ENCODE measurements at regions not wholly inside any gene's neighbourhood (a gene's known extent, or its start where the extent isn't known, plus 50 kb on each side); places are given as distances from the start of the nearest gene placed in this dataset.

DNA sequence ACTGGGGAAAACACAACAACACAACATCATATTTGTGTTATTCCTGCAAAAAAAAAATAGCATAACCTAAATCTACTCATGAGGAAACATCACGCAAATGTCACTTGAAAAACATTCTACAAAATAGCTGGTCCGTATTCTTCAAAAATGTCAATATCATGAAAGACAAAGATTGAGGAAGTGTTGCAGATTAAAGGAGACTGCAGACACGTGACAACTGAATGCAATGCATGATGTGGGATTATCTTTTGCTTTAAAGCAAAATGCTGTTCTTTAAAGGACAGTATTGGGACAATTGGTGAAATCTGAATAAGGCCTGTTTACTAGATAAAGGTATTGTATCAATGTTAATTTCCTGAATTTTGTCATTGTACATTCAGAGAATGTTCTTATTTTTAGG is 157.7 kb downstream of the SMIM20 start:
- Histone ChIP-seq H3K4me2 (ENCODE audit: insufficient read depth, low read length, poor library complexity, severe bottlenecking) (no peak overlapping the region), H4K8ac (ENCODE audit: low read depth, low read length) (no peak overlapping the region), H2BK5ac (ENCODE audit: low read length) (no peak overlapping the region), H3K14ac (ENCODE audit: low read length) (no peak overlapping the region), H3K4ac (ENCODE audit: low read length) (no peak overlapping the region), H4K91ac (ENCODE audit: low read depth, low read length, poor library complexity) (no peak overlapping the region), H3K9me3 (replicated peaks in 1 of 2; ENCODE audit: control insufficient read depth in 2 of 2, insufficient read depth in 1 of 2, low read depth in 1 of 2, low read length in 2 of 2) (no peaks in the 10 kb centered on the region), H2BK120ac (ENCODE audit: low read depth, low read length) (no peak overlapping the region), H2BK12ac (ENCODE audit: low read length) (no peak overlapping the region), H3K79me1 (ENCODE audit: low read depth, low read length) (no peaks in the 10 kb centered on the region), H3K23ac (ENCODE audit: low read depth, low read length, poor library complexity) (no peak overlapping the region), H3K4me3 (ENCODE audit: low read length in 2 of 2) (no peak overlapping the region), H2BK15ac (ENCODE audit: low read length) (no peak overlapping the region), H3K9ac (ENCODE audit: low read depth, low read length, poor library complexity) (no peak overlapping the region), H3K27me3 (ENCODE audit: control insufficient read depth in 3 of 3, insufficient read depth in 3 of 3, low read depth in 1 of 3, low read length in 3 of 3) (no peaks in the 10 kb centered on the region), H3K4me1 (ENCODE audit: control insufficient read depth in 2 of 2, insufficient read depth in 1 of 2, low read depth in 1 of 2, low read length in 2 of 2) (no peaks in the 10 kb centered on the region), H3K18ac (ENCODE audit: low read length) (no peak overlapping the region), H3K27ac (replicated peaks; ENCODE audit: low read length) (no peak overlapping the region), H2AFZ (ENCODE audit: low read length) (no peak overlapping the region), H2AK5ac (ENCODE audit: low read depth, low read length) (no peak overlapping the region), H3K36me3 (replicated peaks in 1 of 2; ENCODE audit: control insufficient read depth in 2 of 2, insufficient read depth in 2 of 2, low read length in 2 of 2) (no peaks in the 10 kb centered on the region)
- WGBS, 2 donors (ENCODE audit: extremely low coverage in 2 of 2, insufficient read length in 2 of 2, insufficient replicate concordance in 1 of 2), result no CpG with 5 or more reads among the region's 3 CpGs
- DNase-seq (ENCODE audit: low spot score), result no peak

DNA sequence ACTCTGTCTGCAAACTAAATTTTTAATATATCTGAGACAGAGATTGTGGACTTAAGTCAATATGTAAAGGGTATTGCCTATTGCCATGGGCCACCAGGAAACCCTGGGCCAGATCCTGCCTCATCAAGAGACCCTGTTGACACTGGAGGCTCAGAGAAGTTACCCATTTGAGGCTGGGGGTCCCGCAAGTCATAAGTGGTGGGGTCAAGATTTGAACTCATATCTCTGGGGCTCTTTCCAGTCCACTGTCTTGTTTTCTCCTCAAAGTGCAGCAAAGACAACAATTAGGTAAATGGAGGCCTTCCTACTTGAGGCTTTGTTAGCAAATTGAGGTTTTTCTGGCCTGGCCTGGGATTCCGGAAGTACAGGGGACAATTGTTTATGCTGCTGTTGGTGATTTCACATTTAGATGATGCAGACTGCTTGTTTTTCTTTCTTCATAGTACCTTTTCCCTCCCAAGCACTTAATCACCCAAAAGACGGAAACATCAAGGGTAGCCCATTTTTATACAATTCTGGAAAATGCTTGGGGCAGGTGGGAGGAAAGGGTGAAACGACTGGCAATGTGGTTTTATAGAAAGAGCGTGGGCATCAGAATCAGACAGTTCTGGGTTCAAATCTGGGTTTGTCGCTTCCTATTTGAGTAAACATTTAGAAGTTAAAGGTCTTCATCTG is 160.0 kb downstream of the SMIM20 start:
- no peak overlapping the region for H4K91ac ChIP-seq (ENCODE audit: low read depth, low read length, poor library complexity)
- no peak overlapping the region for H3K18ac ChIP-seq (ENCODE audit: low read length)
- H3K14ac ChIP-seq (ENCODE audit: low read length), result no peak overlapping the region
- H3K36me3 ChIP-seq (replicated peaks in 1 of 2; ENCODE audit: control insufficient read depth in 2 of 2, insufficient read depth in 2 of 2, low read length in 2 of 2), result no peaks in the 10 kb centered on the region
- H2BK12ac ChIP-seq (ENCODE audit: low read length), result no peak overlapping the region
- H3K27ac ChIP-seq (replicated peaks; ENCODE audit: low read length), result no peak overlapping the region
- no peak overlapping the region for H3K23ac ChIP-seq (ENCODE audit: low read depth, low read length, poor library complexity)
- no peak overlapping the region for H3K4me3 ChIP-seq (ENCODE audit: low read length in 2 of 2)
- H3K27me3 ChIP-seq (ENCODE audit: control insufficient read depth in 3 of 3, insufficient read depth in 3 of 3, low read depth in 1 of 3, low read length in 3 of 3), result no peaks in the 10 kb centered on the region
- no peak overlapping the region for H2AFZ ChIP-seq (ENCODE audit: low read length)
- H4K8ac ChIP-seq (ENCODE audit: low read depth, low read length), result no peak overlapping the region
- H3K9ac ChIP-seq (ENCODE audit: low read depth, low read length, poor library complexity), result peak overlapping the region; percentile 25
- H3K9me3 ChIP-seq (replicated peaks in 1 of 2; ENCODE audit: control insufficient read depth in 2 of 2, insufficient read depth in 1 of 2, low read depth in 1 of 2, low read length in 2 of 2), result no peaks in the 10 kb centered on the region
- no peaks in the 10 kb centered on the region for H3K4me1 ChIP-seq (ENCODE audit: control insufficient read depth in 2 of 2, insufficient read depth in 1 of 2, low read depth in 1 of 2, low read length in 2 of 2)
- no peak overlapping the region for H2BK5ac ChIP-seq (ENCODE audit: low read length)
- H3K4ac ChIP-seq (ENCODE audit: low read length), result no peak overlapping the region
- H3K79me1 ChIP-seq (ENCODE audit: low read depth, low read length), result no peaks in the 10 kb centered on the region
- no CpG with 5 or more reads among the region's 6 CpGs for WGBS, 2 donors (ENCODE audit: extremely low coverage in 2 of 2, insufficient read length in 2 of 2, insufficient replicate concordance in 1 of 2)
- DNase-seq (ENCODE audit: low spot score), result no peak
- H3K4me2 ChIP-seq (ENCODE audit: insufficient read depth, low read length, poor library complexity, severe bottlenecking), result no peak overlapping the region
- no peak overlapping the region for H2BK120ac ChIP-seq (ENCODE audit: low read depth, low read length)
- no peak overlapping the region for H2AK5ac ChIP-seq (ENCODE audit: low read depth, low read length)
- H2BK15ac ChIP-seq (ENCODE audit: low read length), result no peak overlapping the region

DNA sequence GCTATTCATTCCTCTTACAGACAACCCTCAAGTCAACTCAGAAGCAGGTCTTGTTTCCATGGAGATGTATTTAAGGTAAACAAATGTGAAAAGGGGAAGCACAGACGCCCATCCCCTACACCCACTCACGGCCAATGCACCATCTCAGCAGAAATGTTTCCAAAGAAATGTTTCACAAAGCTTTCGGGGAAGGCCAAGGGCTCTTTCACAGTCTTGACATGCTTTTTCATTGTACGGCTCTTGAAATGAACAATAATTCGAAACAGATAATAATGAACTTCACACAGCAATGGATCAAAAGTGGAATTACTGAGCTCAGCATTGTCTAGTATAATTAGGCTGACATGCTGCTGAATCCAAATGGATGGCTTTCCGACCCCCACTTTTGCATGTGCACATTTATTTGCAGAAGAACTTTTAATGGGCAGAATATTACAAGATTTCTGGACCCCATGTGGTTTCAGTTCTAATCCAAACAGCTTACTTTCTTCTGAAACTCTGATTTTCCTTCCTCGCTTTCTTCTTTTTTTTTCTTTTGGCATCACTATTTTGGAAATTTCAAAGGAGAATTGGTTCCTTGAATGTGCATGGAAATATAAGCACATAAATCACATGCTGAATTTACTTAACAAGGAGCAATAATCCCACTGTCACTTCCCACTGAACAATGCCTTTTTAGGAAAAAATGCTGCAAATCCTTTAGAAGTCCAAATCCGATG is 160.9 kb downstream of the SMIM20 start:
- H3K4me2 ChIP-seq (ENCODE audit: insufficient read depth, low read length, poor library complexity, severe bottlenecking), result no peak overlapping the region
- DNase-seq (ENCODE audit: low spot score), result no peak
- H2BK5ac ChIP-seq (ENCODE audit: low read length), result no peak overlapping the region
- no peak overlapping the region for H2BK12ac ChIP-seq (ENCODE audit: low read length)
- H2BK15ac ChIP-seq (ENCODE audit: low read length), result no peak overlapping the region
- no peaks in the 10 kb centered on the region for H3K27me3 ChIP-seq (ENCODE audit: control insufficient read depth in 3 of 3, insufficient read depth in 3 of 3, low read depth in 1 of 3, low read length in 3 of 3)
- H4K8ac ChIP-seq (ENCODE audit: low read depth, low read length), result no peak overlapping the region
- no peak overlapping the region for H3K18ac ChIP-seq (ENCODE audit: low read length)
- H3K27ac ChIP-seq (replicated peaks; ENCODE audit: low read length), result no peak overlapping the region
- no peak overlapping the region for H3K9ac ChIP-seq (ENCODE audit: low read depth, low read length, poor library complexity)
- H4K91ac ChIP-seq (ENCODE audit: low read depth, low read length, poor library complexity), result no peak overlapping the region
- no peaks in the 10 kb centered on the region for H3K36me3 ChIP-seq (replicated peaks in 1 of 2; ENCODE audit: control insufficient read depth in 2 of 2, insufficient read depth in 2 of 2, low read length in 2 of 2)
- no CpG with 5 or more reads among the region's 8 CpGs for WGBS, 2 donors (ENCODE audit: extremely low coverage in 2 of 2, insufficient read length in 2 of 2, insufficient replicate concordance in 1 of 2)
- no peak overlapping the region for H3K23ac ChIP-seq (ENCODE audit: low read depth, low read length, poor library complexity)
- no peaks in the 10 kb centered on the region for H3K79me1 ChIP-seq (ENCODE audit: low read depth, low read length)
- H2AK5ac ChIP-seq (ENCODE audit: low read depth, low read length), result no peak overlapping the region
- no peak overlapping the region for H3K4ac ChIP-seq (ENCODE audit: low read length)
- no peak overlapping the region for H2AFZ ChIP-seq (ENCODE audit: low read length)
- H3K9me3 ChIP-seq (replicated peaks in 1 of 2; ENCODE audit: control insufficient read depth in 2 of 2, insufficient read depth in 1 of 2, low read depth in 1 of 2, low read length in 2 of 2), result no peaks in the 10 kb centered on the region
- H2BK120ac ChIP-seq (ENCODE audit: low read depth, low read length), result no peak overlapping the region
- H3K14ac ChIP-seq (ENCODE audit: low read length), result no peak overlapping the region
- no peaks in the 10 kb centered on the region for H3K4me1 ChIP-seq (ENCODE audit: control insufficient read depth in 2 of 2, insufficient read depth in 1 of 2, low read depth in 1 of 2, low read length in 2 of 2)
- no peak overlapping the region for H3K4me3 ChIP-seq (ENCODE audit: low read length in 2 of 2)

DNA sequence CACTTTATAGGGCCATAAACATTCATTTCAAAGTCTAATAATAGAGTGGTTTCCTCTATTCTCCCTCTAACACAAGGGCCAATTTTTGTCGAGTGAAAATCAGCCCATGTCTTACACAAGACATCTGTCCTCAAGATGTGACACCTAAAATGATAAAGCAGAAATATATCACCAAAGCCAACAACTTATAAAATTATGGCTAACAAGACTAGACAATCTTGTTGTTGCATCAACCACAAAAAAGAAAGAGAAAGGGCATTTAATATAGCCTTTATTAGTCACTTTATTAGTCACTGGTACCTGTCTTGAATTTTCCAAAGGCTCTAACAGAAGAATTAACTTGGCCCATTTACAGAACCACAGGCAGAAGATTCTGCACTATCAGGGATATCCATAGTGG is 161.6 kb downstream of the SMIM20 start:
- no peak overlapping the region for H3K23ac ChIP-seq (ENCODE audit: low read depth, low read length, poor library complexity)
- no peak overlapping the region for H2BK5ac ChIP-seq (ENCODE audit: low read length)
- H3K9me3 ChIP-seq (replicated peaks in 1 of 2; ENCODE audit: control insufficient read depth in 2 of 2, insufficient read depth in 1 of 2, low read depth in 1 of 2, low read length in 2 of 2), result no peaks in the 10 kb centered on the region
- H3K4me2 ChIP-seq (ENCODE audit: insufficient read depth, low read length, poor library complexity, severe bottlenecking), result no peak overlapping the region
- H3K27me3 ChIP-seq (ENCODE audit: control insufficient read depth in 3 of 3, insufficient read depth in 3 of 3, low read depth in 1 of 3, low read length in 3 of 3), result no peaks in the 10 kb centered on the region
- WGBS, 2 donors (ENCODE audit: extremely low coverage in 2 of 2, insufficient read length in 2 of 2, insufficient replicate concordance in 1 of 2), result no CpG with 5 or more reads among the region's 1 CpG
- H2AFZ ChIP-seq (ENCODE audit: low read length), result no peak overlapping the region
- H2BK15ac ChIP-seq (ENCODE audit: low read length), result no peak overlapping the region
- H3K27ac ChIP-seq (replicated peaks; ENCODE audit: low read length), result no peak overlapping the region
- H3K36me3 ChIP-seq (replicated peaks in 1 of 2; ENCODE audit: control insufficient read depth in 2 of 2, insufficient read depth in 2 of 2, low read length in 2 of 2), result no peaks in the 10 kb centered on the region
- H2BK12ac ChIP-seq (ENCODE audit: low read length), result no peak overlapping the region
- H3K9ac ChIP-seq (ENCODE audit: low read depth, low read length, poor library complexity), result no peak overlapping the region
- no peak overlapping the region for H3K4ac ChIP-seq (ENCODE audit: low read length)
- no peak for DNase-seq (ENCODE audit: low spot score)
- H3K79me1 ChIP-seq (ENCODE audit: low read depth, low read length), result no peaks in the 10 kb centered on the region
- H2AK5ac ChIP-seq (ENCODE audit: low read depth, low read length), result no peak overlapping the region
- H2BK120ac ChIP-seq (ENCODE audit: low read depth, low read length), result no peak overlapping the region
- no peak overlapping the region for H4K91ac ChIP-seq (ENCODE audit: low read depth, low read length, poor library complexity)
- no peak overlapping the region for H3K4me3 ChIP-seq (ENCODE audit: low read length in 2 of 2)
- H3K18ac ChIP-seq (ENCODE audit: low read length), result no peak overlapping the region
- H3K14ac ChIP-seq (ENCODE audit: low read length), result no peak overlapping the region
- no peak overlapping the region for H4K8ac ChIP-seq (ENCODE audit: low read depth, low read length)
- H3K4me1 ChIP-seq (ENCODE audit: control insufficient read depth in 2 of 2, insufficient read depth in 1 of 2, low read depth in 1 of 2, low read length in 2 of 2), result no peaks in the 10 kb centered on the region

Data from neuronal stem cell (in vitro differentiated cells).